C4-2B (cell line): ENCODE measurements at regions not wholly inside any gene's neighbourhood (a gene's known extent, or its start where the extent isn't known, plus 50 kb on each side); places are given as distances from the start of the nearest gene placed in this dataset.

ENCODE experiments used
- CTCF ChIP-seq: fragments of 450-650 bp; conservative IDR thresholded peaks from 2 replicates; pipeline ENCODE4 v1.5.1; 2017; ENCODE audit warnings: mild to moderate bottlenecking
- ZFX ChIP-seq: fragments of 450-650 bp; IDR thresholded peaks from 2 replicates; pipeline ENCODE4 v1.6.1; 2017

GRCh38 chr5:113875096-113875495 is 361.6 kb downstream of the YTHDC2 start:
- TF ChIP-seq CTCF (no peak), ZFX (no peak)
